Calu3 (cell line): ENCODE measurements at regions not wholly inside any gene's neighbourhood (a gene's known extent, or its start where the extent isn't known, plus 50 kb on each side); places are given as distances from the start of the nearest gene placed in this dataset.

ENCODE experiments used
- BruUV-seq: library from RNA; stranded (reverse); fragments of 400-500 nt; replicated peaks from 2 replicates; lab custom pipeline; 2021; lab: Mats Ljungman, UMichigan
- CTCF ChIA-PET: fragments of 300-600 bp; sonication (Branson Sonifier 250); formaldehyde crosslinking; loops from one replicate; lab custom pipeline; 2022; ENCODE audit warnings: antibody characterized with exemption; lab: Charles Lee
- DNase-seq: peaks from one replicate; pipeline ENCODE4 v3.0.0; 2022
- H3K27ac Mint-ChIP-seq: one replicate; pipeline ENCODE4 v1.8.0; 2022; ENCODE audit warnings: mixed read lengths; ENCODE audit not compliant: unreplicated experiment
- H3K27me3 Mint-ChIP-seq: one replicate; pipeline ENCODE4 v1.8.0; 2022; ENCODE audit warnings: mixed read lengths; ENCODE audit not compliant: unreplicated experiment
- H3K36me3 Mint-ChIP-seq: one replicate; pipeline ENCODE4 v1.8.0; 2022; ENCODE audit warnings: mild to moderate bottlenecking, moderate library complexity, mixed read lengths; ENCODE audit not compliant: insufficient read depth, unreplicated experiment
- H3K4me1 Mint-ChIP-seq: one replicate; pipeline ENCODE4 v1.8.0; 2022; ENCODE audit warnings: mild to moderate bottlenecking, low read depth, mixed read lengths; ENCODE audit not compliant: unreplicated experiment
- H3K4me3 Mint-ChIP-seq: one replicate; pipeline ENCODE4 v1.8.0; 2022; ENCODE audit warnings: mild to moderate bottlenecking, low read depth, moderate library complexity, mixed read lengths; ENCODE audit not compliant: unreplicated experiment
- H3K9me3 Mint-ChIP-seq: one replicate; pipeline ENCODE4 v1.8.0; 2022; ENCODE audit warnings: low read depth, mixed read lengths; ENCODE audit not compliant: unreplicated experiment
- CTCF ChIP-seq: fragments of 200-600 bp; IDR thresholded peaks from one replicate; pipeline ENCODE4 v1.8.0; 2022; ENCODE audit warnings: antibody characterized with exemption; ENCODE audit not compliant: unreplicated experiment
- intact Hi-C: fragments of 100-400 bp; cut with micrococcal nuclease; formaldehyde crosslinking; loops from one replicate; pipeline ENCODE4 v1.10.0; 2022; ENCODE audit not compliant: unreplicated experiment

GRCh38 chr3:3902161-3902560 is 102.9 kb downstream of the LRRN1 start:
- BruUV-seq: no TSS peak
- TF ChIP-seq CTCF: no peak
- Mint-ChIP-seq H3K27me3 (no peaks in the 10 kb centered on the region), H3K4me3 (no peak overlapping the region), H3K27ac (no peak overlapping the region), H3K9me3 (peaks cover 4% of the 10 kb centered on the region), H3K36me3 (no peaks in the 10 kb centered on the region), H3K4me1 (no peaks in the 10 kb centered on the region)
- intact Hi-C loops: no loop called here
- CTCF ChIA-PET: no interaction called here
- DNase-seq: no peak

- no TSS peak for BruUV-seq
- intact Hi-C loops: no loop called here
- no peak for TF ChIP-seq CTCF
- H3K27ac Mint-ChIP-seq: no peak overlapping the region
- no peak overlapping the region for H3K4me3 Mint-ChIP-seq
- no peaks in the 10 kb centered on the region for H3K36me3 Mint-ChIP-seq
- no peak for DNase-seq
- H3K27me3 Mint-ChIP-seq: no peaks in the 10 kb centered on the region
- CTCF ChIA-PET: no interaction called here
- peaks cover 5% of the 10 kb centered on the region for H3K9me3 Mint-ChIP-seq
- H3K4me1 Mint-ChIP-seq: no peaks in the 10 kb centered on the region
Observed at GRCh38 chr3:3906171-3906570, 106.9 kb downstream of the LRRN1 start.

- Mint-ChIP-seq H3K9me3 (peaks cover 3% of the 10 kb centered on the region), H3K36me3 (no peaks in the 10 kb centered on the region), H3K27ac (no peak overlapping the region), H3K4me1 (no peaks in the 10 kb centered on the region), H3K27me3 (no peaks in the 10 kb centered on the region), H3K4me3 (no peak overlapping the region)
- no TSS peak for BruUV-seq
- intact Hi-C loops: no loop called here
- TF ChIP-seq CTCF: no peak
- CTCF ChIA-PET: no interaction called here
- DNase-seq: no peak
Observed at GRCh38 chr3:3907023-3907422, 107.8 kb downstream of the LRRN1 start.

GRCh38 chr3:3918763-3919162 is 119.5 kb downstream of the LRRN1 start:
- BruUV-seq: no TSS peak
- no peak for DNase-seq
- Mint-ChIP-seq H3K4me1 (no peaks in the 10 kb centered on the region), H3K27me3 (no peaks in the 10 kb centered on the region), H3K9me3 (peaks cover 5% of the 10 kb centered on the region), H3K4me3 (no peak overlapping the region), H3K36me3 (no peaks in the 10 kb centered on the region), H3K27ac (no peak overlapping the region)
- TF ChIP-seq CTCF: no peak
- CTCF ChIA-PET: no interaction called here
- intact Hi-C loops: no loop called here
